NCI-H82 treated with DMSO at 0.1 percent for 48 hours (cell line): ENCODE measurements at regions not wholly inside any gene's neighbourhood (a gene's known extent, or its start where the extent isn't known, plus 50 kb on each side); places are given as distances from the start of the nearest gene placed in this dataset.

Experiments
- DNase-seq: peaks from one replicate; lab custom pipeline; 2025; ENCODE audit not compliant: unreplicated experiment; lab: John Stamatoyannopoulos, UW

- no peak for DNase-seq
Measured at GRCh38 chr6:45791211-45792168, 224.2 kb downstream of the CLIC5 start.

GRCh38 chr6:45789238-45789637, 226.4 kb downstream of the CLIC5 start:
- DNase-seq = no peak

DNA sequence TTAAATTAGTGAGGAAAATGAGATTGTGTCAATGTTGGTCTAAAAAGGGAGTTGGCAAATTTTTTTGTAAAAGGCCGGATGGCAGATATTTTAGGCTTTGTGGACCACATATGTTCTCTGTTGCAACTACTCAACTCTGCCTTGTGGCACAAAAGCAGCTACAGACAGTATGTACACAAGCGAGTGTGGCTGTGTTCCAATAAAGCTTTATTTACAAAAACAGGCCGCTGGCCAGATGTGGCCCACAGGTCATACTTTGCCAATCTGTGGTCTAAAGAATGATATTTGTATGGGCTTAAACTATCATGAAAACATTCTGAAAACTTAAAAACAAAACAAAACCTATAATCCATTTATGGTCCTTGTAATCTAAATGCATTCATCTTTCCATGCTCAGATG, 228.3 kb downstream of the CLIC5 start:
- DNase-seq = no peak

- DNase-seq = no peak
Measured at GRCh38 chr6:45786355-45786781, 229.3 kb downstream of the CLIC5 start.

- DNase-seq = no peak
Measured at GRCh38 chr6:45784250-45784649, 231.4 kb downstream of the CLIC5 start.

DNA sequence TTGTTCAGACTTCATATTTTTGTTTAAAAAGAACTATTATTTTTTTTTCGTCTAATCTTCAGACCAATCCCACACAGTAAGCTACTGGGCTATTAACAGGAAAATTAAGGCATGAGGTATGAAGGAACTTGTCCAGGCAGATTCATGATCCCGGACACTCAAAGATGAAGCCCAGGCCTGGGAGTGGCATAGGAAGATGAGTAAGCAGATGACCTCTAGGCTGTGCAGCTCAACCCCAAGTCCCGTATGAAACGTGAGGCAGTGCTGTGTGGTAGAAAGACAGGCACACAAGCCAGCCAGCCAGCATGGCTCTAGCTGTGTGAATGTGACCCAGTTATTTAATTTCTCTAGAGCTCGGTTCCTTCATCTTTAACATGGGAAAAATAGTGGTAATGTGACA, 231.9 kb downstream of the CLIC5 start:
- no peak for DNase-seq

- no peak for DNase-seq
Measured at GRCh38 chr6:45781890-45782289, 233.8 kb downstream of the CLIC5 start.

- no peak for DNase-seq
Measured at GRCh38 chr6:45780523-45780922, 235.1 kb downstream of the CLIC5 start.

GRCh38 chr6:45775026-45775697, 240.5 kb downstream of the CLIC5 start:
- DNase-seq = no peak

- peak; percentile 49 for DNase-seq
Measured at GRCh38 chr6:45773906-45774305, 241.8 kb downstream of the CLIC5 start.

DNA sequence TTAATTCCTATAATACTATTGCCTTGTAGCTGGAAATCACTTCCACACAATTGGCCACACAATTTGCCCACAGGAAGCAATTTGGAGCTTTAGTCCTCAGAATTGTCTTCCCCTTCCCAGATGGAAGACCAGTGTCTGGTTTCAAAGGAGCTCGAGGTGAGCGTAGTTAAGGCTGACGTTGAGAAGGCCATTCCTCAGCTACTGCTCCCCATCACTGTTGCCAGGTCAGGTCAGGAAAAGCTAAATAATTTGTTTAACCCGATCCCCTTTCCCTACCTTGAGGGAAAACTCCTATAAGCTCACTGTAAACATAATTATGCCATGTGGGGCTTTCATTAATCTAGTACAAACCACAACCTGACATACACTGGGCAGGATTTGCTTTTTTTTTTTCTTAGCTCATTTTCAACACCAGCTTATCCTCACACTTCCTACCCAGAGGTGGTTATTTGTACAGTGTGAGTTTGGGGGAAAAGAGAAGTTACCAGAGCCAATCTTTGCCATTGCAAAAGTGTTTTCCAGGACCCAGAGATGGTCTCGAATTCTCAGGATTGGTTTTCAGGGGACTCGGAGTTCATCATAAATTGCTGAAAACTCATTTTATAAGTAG, 242.7 kb downstream of the CLIC5 start:
- peak; percentile 43 for DNase-seq

DNA sequence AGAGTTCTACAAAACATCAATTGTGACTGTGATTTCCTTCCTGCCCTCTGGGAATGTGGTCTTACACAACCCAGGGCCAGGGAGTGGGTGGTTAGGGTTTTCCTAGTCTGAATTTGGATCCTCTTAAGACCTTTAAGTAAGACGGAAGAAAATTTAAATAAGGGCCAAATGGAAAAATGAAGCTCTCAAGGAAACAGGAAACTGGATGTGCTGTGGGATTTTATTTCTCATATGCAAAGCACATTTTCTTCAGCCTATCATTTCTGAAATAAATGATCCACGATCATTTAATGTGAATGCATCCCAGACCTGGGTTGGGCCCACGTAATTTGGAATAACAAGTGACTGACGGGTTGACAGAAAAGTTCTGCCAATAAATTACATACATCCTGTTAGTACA, 243.6 kb downstream of the CLIC5 start:
- no peak for DNase-seq

DNA sequence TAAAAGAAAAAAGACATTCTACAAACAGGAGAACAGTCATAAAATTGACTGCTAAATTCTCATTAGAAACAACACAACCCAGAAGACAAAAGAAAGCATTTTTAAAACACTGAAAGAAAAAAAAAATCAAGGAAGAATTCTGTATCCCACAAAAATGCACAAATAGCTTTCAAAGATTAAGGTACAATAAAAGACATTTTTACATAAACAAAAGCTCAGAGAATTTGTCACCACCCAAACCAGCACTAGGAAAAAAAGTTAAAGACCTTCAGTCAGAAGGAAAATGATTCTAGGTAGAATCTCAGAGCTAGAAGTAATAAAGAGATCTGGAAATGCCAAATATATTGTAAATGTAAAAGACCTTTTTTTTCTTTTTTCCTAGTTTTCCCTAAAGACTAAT, 252.4 kb downstream of the CLIC5 start:
- DNase-seq = no peak

GRCh38 chr6:45759472-45759810, 256.2 kb downstream of the CLIC5 start:
- DNase-seq = no peak

GRCh38 chr6:45758787-45759471, 256.7 kb downstream of the CLIC5 start:
- no peak for DNase-seq

GRCh38 chr6:45757443-45758130, 258.1 kb downstream of the CLIC5 start:
- DNase-seq = no peak

GRCh38 chr6:45756606-45757005, 259.1 kb downstream of the CLIC5 start:
- no peak for DNase-seq

DNA sequence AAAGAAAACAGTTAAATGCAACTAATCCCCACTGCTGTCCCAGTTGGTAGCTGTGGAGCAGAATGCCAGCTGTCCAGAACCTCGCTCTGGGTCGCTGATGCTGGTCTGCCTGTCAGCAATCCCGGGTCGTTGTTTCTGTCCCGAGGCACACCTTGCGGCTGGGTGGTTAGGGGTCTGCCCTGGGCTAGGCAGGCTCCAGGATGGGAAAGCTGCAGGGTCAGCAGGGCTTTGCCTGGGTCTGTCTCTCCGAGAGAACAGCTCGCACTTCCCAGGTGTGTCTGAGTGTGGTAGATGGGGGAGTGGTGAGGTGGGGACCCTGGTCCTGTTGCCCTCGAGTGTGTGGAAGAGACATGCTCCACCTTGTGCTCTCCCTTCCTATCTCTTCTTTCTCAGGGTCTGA, 261.2 kb downstream of the CLIC5 start:
- no peak for DNase-seq

GRCh38 chr6:45746046-45746445, 269.6 kb downstream of the CLIC5 start:
- no peak for DNase-seq

GRCh38 chr6:45743028-45743615, 272.5 kb downstream of the CLIC5 start:
- no peak for DNase-seq
